ENCODE measurements at regions not wholly inside any gene's neighbourhood (a gene's known extent, or its start where the extent isn't known, plus 50 kb on each side); places are given as distances from the start of the nearest gene placed in this dataset.
"Not testable (repeated sequence)": the region's sequence is repeated elsewhere in the genome, so short reads cannot be mapped to it uniquely, and the experiment has no call there.

DNA sequence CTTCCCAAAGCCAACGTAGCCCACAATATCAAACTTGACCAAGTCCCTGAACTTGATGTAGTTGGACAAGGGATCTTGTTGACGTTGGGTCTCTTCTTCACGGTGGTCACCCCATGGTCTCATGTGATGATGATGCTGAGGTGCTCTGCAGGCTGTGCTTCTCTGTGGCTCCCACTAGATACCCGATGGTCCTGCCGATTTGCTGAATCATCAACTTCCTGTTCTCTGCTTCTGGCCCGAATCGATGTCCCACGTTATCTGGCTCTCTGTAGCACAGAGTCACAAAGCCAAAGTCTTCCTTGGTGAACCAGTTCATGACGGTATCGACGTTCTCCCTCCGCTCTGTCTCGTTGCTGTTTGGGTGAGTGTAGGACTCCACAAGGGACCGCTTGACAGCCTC, 201.0 kb downstream of the ADRA2C start:
- DNase-seq = not testable (repeated sequence)

DNA sequence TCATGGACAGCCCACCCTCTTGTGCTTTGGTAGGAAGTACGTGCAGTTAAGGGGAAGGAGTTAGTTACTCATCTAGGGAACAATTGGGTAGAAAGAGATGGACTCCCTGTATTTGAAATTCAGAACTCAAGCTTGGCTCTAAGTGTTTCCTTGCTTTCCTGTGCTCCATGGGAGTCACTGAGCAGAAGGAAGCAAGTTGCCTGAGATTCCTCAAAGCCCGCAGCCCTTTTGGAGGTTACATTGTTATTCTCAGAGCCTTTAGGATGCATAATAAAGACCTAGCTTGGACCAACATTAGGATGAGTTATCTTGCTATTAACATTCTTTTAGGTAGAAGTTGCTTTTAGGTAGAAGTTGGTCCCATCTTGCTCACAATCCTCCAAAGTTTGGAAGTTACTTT, 206.4 kb downstream of the ADRA2C start:
- DNase-seq = not testable (repeated sequence)

GRCh38 chr4:3973581-3974200, 207.5 kb downstream of the ADRA2C start:
- peak; percentile 10 for DNase-seq

DNA sequence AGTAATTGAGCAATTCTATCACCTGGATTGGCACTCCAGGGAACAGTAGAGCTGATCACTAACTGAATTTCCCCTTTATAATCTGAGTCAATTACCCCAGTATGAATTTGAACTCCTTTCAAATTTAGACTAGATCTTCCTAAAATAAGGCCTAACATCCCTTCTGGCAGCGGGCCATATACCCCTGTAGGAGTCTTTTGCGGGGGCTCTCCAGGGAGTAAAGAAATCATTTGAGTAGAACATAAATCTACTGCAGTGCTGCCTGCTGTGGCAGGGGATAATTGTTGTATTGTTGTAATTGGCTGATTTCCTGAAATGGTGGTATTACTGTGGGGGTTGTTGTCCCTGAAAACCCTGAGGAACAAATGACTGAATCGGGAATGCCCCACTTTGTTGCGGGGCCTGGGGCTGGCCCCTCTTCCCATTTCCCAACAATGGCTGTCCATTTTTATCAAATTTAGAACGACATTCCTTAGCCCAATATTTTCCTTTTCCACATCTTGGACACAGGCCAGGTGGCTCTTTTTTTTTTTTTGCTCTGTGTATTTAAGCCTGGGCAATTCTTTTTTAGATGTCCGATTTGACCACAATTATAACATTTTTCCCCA, 217.4 kb downstream of the ADRA2C start:
- DNase-seq = peak; percentile 10

- DNase-seq = not testable (repeated sequence)
These were observed 218.6 kb downstream of the ADRA2C start for GRCh38 chr4:3984796-3985195.

GRCh38 chr4:3986412-3986811, 220.2 kb downstream of the ADRA2C start:
- DNase-seq = not testable (repeated sequence)

- DNase-seq = not testable (repeated sequence)
These were observed 229.3 kb downstream of the OTOP1 start for GRCh38 chr4:3997386-3997785.

GRCh38 chr4:4004036-4004435, 222.7 kb downstream of the OTOP1 start:
- DNase-seq = not testable (repeated sequence)

GRCh38 chr4:4004702-4005101, 222.0 kb downstream of the OTOP1 start:
- DNase-seq = not testable (repeated sequence)

DNA sequence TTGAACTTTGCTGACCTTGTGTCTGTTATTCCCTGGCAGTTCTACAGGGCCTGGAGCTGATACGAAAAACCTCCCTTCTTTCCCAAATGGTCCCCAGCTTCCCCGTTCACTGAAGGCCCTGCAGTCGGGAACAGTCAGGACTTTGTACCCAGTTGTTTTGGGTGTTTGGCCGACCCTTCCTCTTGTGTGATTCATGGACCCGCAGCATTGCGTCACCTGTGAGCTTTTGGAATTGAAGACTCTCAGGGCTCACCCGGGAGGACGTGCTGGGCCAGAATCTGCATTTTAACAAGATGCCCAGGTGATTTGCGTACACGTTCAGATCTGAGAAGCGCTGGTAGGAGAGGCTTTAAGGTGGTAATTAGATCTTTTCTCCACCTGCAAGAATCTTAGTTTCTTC, 220.4 kb downstream of the OTOP1 start:
- not testable (repeated sequence) for DNase-seq

DNA sequence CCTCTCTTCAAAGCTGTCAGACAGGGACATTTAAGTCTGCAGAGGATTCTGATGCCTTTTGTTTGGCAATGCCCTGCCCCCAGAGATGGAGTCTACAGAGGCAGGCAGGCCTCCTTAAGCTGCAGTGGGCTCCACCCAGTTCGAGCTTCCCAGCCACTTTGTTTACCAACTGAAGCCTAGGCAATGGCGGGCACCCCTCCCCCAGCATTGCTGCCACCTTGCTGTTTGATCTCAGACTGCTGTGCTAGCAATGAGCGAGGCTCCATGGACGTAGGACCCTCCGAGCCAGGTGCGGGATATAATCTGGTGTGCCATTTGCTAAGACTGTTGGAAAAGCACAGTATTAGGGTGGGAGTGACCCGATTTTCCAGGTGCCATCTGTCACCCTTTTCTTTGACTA, 207.7 kb downstream of the OTOP1 start:
- not testable (repeated sequence) for DNase-seq

GRCh38 chr4:4021161-4021560, 205.6 kb downstream of the OTOP1 start:
- not testable (repeated sequence) for DNase-seq

DNA sequence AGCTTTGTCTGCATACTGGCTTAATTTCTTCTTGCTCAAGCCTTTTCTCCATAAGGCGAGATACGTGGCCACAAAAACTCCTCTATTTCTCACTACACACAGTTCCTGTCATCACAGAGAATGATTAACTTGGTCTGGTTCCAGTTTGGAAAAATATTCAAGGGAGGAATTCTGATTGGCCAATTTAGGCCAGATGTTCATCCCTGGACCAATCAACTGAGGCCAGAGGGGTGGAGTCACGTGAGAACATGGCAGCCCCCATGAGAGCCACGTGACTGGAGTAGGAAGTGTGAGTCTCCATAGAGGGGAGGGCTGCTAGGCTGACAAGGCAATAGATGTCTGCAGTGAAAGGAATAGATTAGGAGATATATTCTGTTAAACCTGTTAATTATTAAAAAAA, 200.0 kb downstream of the OTOP1 start:
- DNase-seq = not testable (repeated sequence)

- not testable (repeated sequence) for DNase-seq
These were observed 198.0 kb downstream of the OTOP1 start for GRCh38 chr4:4028752-4029151.

DNA sequence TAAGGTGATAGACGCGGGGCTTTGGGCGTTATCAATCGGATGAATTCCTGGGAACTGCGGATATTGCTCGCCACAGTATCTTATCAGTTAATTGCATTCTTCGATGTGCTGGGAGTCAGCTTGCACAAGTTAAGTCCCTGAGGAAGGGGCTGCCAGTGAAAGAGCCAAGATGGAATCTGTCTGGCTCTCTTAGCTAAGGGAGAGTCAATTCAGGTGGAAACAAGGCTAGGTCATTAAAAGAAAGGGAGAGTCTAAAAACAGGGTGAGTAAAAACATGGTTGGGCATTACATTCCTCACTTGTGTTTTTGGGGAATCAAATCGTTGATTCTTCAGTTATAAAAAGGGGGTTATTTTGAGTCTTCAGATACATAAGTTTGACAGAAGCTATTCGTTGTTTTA, 196.2 kb downstream of the OTOP1 start:
- DNase-seq = not testable (repeated sequence)

- not testable (repeated sequence) for DNase-seq
These were observed 195.1 kb downstream of the OTOP1 start for GRCh38 chr4:4031446-4032135.

GRCh38 chr4:4032364-4032763, 194.4 kb downstream of the OTOP1 start:
- not testable (repeated sequence) for DNase-seq

DNA sequence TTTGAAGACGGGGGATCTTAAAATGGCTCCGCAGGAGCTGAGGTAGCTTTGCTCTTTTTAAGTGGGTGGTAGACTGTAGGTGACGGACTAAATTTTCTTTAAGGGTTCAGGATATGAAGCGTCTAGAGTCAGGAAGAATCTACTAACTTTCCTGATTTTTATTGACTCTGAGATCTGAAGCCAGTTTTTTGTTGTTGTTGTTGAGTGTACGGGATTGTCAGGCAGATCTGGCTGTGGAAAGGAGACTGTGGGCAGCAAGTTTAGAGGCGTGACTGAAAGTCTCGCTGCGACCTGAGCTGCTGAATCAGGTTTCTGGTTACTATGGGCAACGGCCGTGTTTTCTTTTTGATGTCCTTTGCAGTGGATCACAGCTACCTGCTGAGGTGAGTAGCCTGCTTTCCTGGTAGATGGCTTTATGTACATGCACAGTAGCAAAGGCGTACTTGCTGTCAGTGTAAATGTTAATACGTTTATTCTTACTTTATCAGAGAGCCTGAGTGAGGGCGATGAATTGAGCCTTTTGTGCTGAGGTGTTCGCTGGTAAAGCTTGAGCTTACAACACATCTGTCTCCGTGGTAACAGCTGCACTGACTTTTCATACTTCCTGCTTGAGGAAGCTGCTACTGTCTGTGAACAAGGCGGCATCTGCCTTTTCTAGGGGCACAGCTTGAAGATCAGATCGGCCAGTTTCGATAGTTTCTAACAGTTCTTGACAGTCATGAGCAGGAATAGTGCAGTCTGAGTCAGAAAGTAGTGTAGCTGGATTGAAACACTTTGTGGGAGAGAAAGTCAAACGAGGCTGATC, 193.7 kb downstream of the OTOP1 start:
- DNase-seq = not testable (repeated sequence)

- not testable (repeated sequence) for DNase-seq
These were observed 189.2 kb downstream of the OTOP1 start for GRCh38 chr4:4037399-4038138.

GRCh38 chr4:4045823-4046222, 180.9 kb downstream of the OTOP1 start:
- not testable (repeated sequence) for DNase-seq

GRCh38 chr4:4046686-4047085, 180.0 kb downstream of the OTOP1 start:
- DNase-seq = not testable (repeated sequence)

- not testable (repeated sequence) for DNase-seq
These were observed 179.5 kb downstream of the OTOP1 start for GRCh38 chr4:4047202-4047601.
